GM23338 (cell line): ENCODE measurements at regions not wholly inside any gene's neighbourhood (a gene's known extent, or its start where the extent isn't known, plus 50 kb on each side); places are given as distances from the start of the nearest gene placed in this dataset.

ENCODE experiments used
- ATAC-seq: fragments of 200-7000 bp; cut with Tn5 transposase; 3 replicates; pipeline ENCODE4 v1.9.1; 2020
- DNase-seq: peaks from one replicate; pipeline ENCODE4 v3.0.0-alpha.2; 2015; ENCODE audit warnings: low spot score
- H2AFZ ChIP-seq: fragments of 200-600 bp; sonication (generic); 2 replicates; pipeline ENCODE4 v1.8.0; 2016; ENCODE audit warnings: antibody characterized with exemption, mild to moderate bottlenecking, moderate library complexity
- H3F3A ChIP-seq: fragments of 200-600 bp; sonication (generic); replicated peaks from 2 replicates; pipeline ENCODE4 v1.8.0; 2017; ENCODE audit warnings: antibody characterized with exemption, mixed run types, low read depth
- H3K27ac ChIP-seq: fragments of 200-600 bp; sonication (generic); 2 replicates; pipeline ENCODE4 v1.6.1; 2016; ENCODE audit warnings: low read depth
- H3K27me3 ChIP-seq: fragments of 200-600 bp; sonication (generic); 2 replicates; pipeline ENCODE4 v1.8.0; 2016; ENCODE audit warnings: mild to moderate bottlenecking, mixed run types, moderate library complexity; ENCODE audit not compliant: insufficient read depth
- H3K36me3 ChIP-seq: fragments of 200-600 bp; sonication (generic); 2 replicates; pipeline ENCODE4 v1.8.0; 2016; ENCODE audit warnings: mild to moderate bottlenecking; ENCODE audit not compliant: insufficient read depth
- H3K4me1 ChIP-seq: fragments of 200-600 bp; sonication (generic); 2 replicates; pipeline ENCODE4 v1.8.0; 2016; ENCODE audit warnings: mild to moderate bottlenecking, moderate library complexity; ENCODE audit not compliant: insufficient read depth
- H3K4me2 ChIP-seq: fragments of 200-600 bp; sonication (generic); 2 replicates; pipeline ENCODE4 v1.7.1; 2017; ENCODE audit warnings: mixed run types
- H3K4me3 ChIP-seq: fragments of 200-600 bp; sonication (generic); 2 replicates; pipeline ENCODE4 v1.6.1; 2016; ENCODE audit warnings: mixed run types
- H3K79me2 ChIP-seq: fragments of 200-600 bp; sonication (generic); replicated peaks from 2 replicates; pipeline ENCODE4 v1.8.0; 2017; ENCODE audit warnings: mild to moderate bottlenecking; ENCODE audit not compliant: insufficient read depth
- H3K9me2 ChIP-seq: fragments of 200-600 bp; sonication (generic); 2 replicates; pipeline ENCODE4 v1.8.0; 2017; ENCODE audit not compliant: insufficient read depth
- H4K20me1 ChIP-seq: fragments of 200-600 bp; sonication (generic); replicated peaks from 2 replicates; pipeline ENCODE4 v1.8.0; 2017; ENCODE audit warnings: mild to moderate bottlenecking; ENCODE audit not compliant: insufficient read depth
- H3K27ac Mint-ChIP-seq: 2 replicates; pipeline ENCODE4 v1.8.0; 2020; ENCODE audit warnings: inconsistent platforms, mild to moderate bottlenecking, moderate library complexity, mixed read lengths
- H3K27me3 Mint-ChIP-seq: 3 replicates; pipeline ENCODE4 v1.8.0; 2022; ENCODE audit warnings: low read depth, mild to moderate bottlenecking, moderate library complexity, mixed read lengths, inconsistent platforms; ENCODE audit not compliant: insufficient read depth, poor library complexity
- H3K36me3 Mint-ChIP-seq: 3 replicates; pipeline ENCODE4 v1.8.0; 2021; ENCODE audit warnings: low read depth, mild to moderate bottlenecking, inconsistent platforms, moderate library complexity, mixed read lengths
- H3K4me1 Mint-ChIP-seq: 3 replicates; pipeline ENCODE4 v1.8.0; 2020; ENCODE audit warnings: mild to moderate bottlenecking, inconsistent platforms, mixed read lengths
- H3K4me3 Mint-ChIP-seq: 3 replicates; pipeline ENCODE4 v1.8.0; 2021; ENCODE audit warnings: moderate library complexity, mild to moderate bottlenecking, inconsistent platforms, mixed read lengths
- H3K9me3 Mint-ChIP-seq: 3 replicates; pipeline ENCODE4 v1.8.0; 2020; ENCODE audit warnings: moderate library complexity, mild to moderate bottlenecking, inconsistent platforms, mixed read lengths
- CREB1 ChIP-seq: fragments of 250-450 bp; sonication (Bioruptor Pico); IDR thresholded peaks from 2 replicates; pipeline ENCODE4 v1.5.0; 2020; ENCODE audit warnings: low read depth, mild to moderate bottlenecking, moderate library complexity
- EZH2 ChIP-seq: fragments of 200-600 bp; sonication (generic); IDR thresholded peaks from one replicate; pipeline ENCODE4 v1.8.0; 2017; ENCODE audit warnings: antibody characterized with exemption, mild to moderate bottlenecking, low read depth; ENCODE audit not compliant: unreplicated experiment
- EZH2phosphoT487 ChIP-seq: fragments of 200-600 bp; sonication (generic); IDR thresholded peaks from one replicate; pipeline ENCODE4 v1.8.1; 2018; ENCODE audit warnings: antibody characterized with exemption; ENCODE audit not compliant: unreplicated experiment
- JUNB ChIP-seq: IDR thresholded peaks from one replicate; pipeline ENCODE4 v1.6.1; 2016; ENCODE audit warnings: antibody characterized with exemption; ENCODE audit not compliant: unreplicated experiment
- NANOG ChIP-seq: IDR thresholded peaks from 2 replicates; pipeline ENCODE4 v1.6.1; 2016; ENCODE audit warnings: antibody characterized with exemption, borderline replicate concordance
- POLR2AphosphoS5 ChIP-seq: IDR thresholded peaks from 2 replicates; pipeline ENCODE4 v1.6.1; 2016; ENCODE audit warnings: antibody characterized with exemption, low read depth
- STAT1 ChIP-seq: IDR thresholded peaks from one replicate; pipeline ENCODE4 v1.6.1; 2016; ENCODE audit warnings: antibody characterized with exemption; ENCODE audit not compliant: unreplicated experiment
- ZNF114 ChIP-seq: fragments of 250-450 bp; sonication (Bioruptor Pico); IDR thresholded peaks from 2 replicates; pipeline ENCODE4 v1.5.0; 2020; ENCODE audit warnings: mild to moderate bottlenecking, moderate library complexity
- ZNF331 ChIP-seq: fragments of 250-450 bp; sonication (Bioruptor Pico); IDR thresholded peaks from 2 replicates; pipeline ENCODE4 v1.5.0; 2020; ENCODE audit warnings: low read depth, mild to moderate bottlenecking, moderate library complexity
- TF ChIP-seq, protein P1 (sequence below): fragments of 250-450 bp; sonication (Bioruptor Pico); IDR thresholded peaks from 2 replicates; pipeline ENCODE4 v1.5.0; 2020; ENCODE audit warnings: mild to moderate bottlenecking, moderate library complexity
- TF ChIP-seq, protein P2 (sequence below): IDR thresholded peaks from one replicate; pipeline ENCODE4 v1.6.1; 2018; ENCODE audit warnings: antibody characterized with exemption; ENCODE audit not compliant: unreplicated experiment
- TF ChIP-seq, protein P3 (sequence below): IDR thresholded peaks from 2 replicates; pipeline ENCODE4 v1.6.1; 2016; ENCODE audit warnings: antibody characterized with exemption
- TF ChIP-seq, protein P4 (sequence below), 2 experiments: fragments of 200-600 bp in 1 of 2; sonication (generic) in 1 of 2; conservative IDR thresholded peaks; 2 replicates each; pipeline versions ENCODE4 v1.5.1 to v1.6.1; 2016 to 2017; ENCODE audit warnings: antibody characterized with exemption in 2 of 2, low read depth in 2 of 2, mild to moderate bottlenecking in 2 of 2, moderate library complexity in 1 of 2

DNA sequence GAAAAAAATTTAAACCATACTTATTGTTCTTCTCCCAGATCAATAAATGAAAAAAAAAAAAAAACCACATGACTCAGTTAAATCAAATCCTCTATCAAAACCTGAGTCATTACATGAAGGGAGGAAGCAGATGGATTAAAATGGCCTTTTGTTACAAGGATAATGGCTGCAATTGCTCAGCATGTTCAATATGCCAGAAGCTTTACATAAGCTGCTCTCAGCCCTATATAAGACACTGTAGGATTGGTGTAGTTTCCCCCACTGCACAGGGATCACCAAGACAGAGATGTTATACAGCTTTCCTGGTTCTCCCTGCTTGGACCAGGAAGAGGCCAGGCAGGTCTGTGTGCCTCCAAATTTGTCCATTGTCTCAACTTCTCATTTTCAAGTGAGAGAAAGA is 101.6 kb upstream of the MAP1B start:
- no peak for ATAC-seq
- H3K27ac ChIP-seq: no peak overlapping the region
- H3K27me3 Mint-ChIP-seq: no peaks in the 10 kb centered on the region
- TF ChIP-seq ZNF114: no peak
- no peak for TF ChIP-seq ZNF331 (CRISPR knock-in tag)
- no peak for TF ChIP-seq EZH2
- TF ChIP-seq, protein P1, sequence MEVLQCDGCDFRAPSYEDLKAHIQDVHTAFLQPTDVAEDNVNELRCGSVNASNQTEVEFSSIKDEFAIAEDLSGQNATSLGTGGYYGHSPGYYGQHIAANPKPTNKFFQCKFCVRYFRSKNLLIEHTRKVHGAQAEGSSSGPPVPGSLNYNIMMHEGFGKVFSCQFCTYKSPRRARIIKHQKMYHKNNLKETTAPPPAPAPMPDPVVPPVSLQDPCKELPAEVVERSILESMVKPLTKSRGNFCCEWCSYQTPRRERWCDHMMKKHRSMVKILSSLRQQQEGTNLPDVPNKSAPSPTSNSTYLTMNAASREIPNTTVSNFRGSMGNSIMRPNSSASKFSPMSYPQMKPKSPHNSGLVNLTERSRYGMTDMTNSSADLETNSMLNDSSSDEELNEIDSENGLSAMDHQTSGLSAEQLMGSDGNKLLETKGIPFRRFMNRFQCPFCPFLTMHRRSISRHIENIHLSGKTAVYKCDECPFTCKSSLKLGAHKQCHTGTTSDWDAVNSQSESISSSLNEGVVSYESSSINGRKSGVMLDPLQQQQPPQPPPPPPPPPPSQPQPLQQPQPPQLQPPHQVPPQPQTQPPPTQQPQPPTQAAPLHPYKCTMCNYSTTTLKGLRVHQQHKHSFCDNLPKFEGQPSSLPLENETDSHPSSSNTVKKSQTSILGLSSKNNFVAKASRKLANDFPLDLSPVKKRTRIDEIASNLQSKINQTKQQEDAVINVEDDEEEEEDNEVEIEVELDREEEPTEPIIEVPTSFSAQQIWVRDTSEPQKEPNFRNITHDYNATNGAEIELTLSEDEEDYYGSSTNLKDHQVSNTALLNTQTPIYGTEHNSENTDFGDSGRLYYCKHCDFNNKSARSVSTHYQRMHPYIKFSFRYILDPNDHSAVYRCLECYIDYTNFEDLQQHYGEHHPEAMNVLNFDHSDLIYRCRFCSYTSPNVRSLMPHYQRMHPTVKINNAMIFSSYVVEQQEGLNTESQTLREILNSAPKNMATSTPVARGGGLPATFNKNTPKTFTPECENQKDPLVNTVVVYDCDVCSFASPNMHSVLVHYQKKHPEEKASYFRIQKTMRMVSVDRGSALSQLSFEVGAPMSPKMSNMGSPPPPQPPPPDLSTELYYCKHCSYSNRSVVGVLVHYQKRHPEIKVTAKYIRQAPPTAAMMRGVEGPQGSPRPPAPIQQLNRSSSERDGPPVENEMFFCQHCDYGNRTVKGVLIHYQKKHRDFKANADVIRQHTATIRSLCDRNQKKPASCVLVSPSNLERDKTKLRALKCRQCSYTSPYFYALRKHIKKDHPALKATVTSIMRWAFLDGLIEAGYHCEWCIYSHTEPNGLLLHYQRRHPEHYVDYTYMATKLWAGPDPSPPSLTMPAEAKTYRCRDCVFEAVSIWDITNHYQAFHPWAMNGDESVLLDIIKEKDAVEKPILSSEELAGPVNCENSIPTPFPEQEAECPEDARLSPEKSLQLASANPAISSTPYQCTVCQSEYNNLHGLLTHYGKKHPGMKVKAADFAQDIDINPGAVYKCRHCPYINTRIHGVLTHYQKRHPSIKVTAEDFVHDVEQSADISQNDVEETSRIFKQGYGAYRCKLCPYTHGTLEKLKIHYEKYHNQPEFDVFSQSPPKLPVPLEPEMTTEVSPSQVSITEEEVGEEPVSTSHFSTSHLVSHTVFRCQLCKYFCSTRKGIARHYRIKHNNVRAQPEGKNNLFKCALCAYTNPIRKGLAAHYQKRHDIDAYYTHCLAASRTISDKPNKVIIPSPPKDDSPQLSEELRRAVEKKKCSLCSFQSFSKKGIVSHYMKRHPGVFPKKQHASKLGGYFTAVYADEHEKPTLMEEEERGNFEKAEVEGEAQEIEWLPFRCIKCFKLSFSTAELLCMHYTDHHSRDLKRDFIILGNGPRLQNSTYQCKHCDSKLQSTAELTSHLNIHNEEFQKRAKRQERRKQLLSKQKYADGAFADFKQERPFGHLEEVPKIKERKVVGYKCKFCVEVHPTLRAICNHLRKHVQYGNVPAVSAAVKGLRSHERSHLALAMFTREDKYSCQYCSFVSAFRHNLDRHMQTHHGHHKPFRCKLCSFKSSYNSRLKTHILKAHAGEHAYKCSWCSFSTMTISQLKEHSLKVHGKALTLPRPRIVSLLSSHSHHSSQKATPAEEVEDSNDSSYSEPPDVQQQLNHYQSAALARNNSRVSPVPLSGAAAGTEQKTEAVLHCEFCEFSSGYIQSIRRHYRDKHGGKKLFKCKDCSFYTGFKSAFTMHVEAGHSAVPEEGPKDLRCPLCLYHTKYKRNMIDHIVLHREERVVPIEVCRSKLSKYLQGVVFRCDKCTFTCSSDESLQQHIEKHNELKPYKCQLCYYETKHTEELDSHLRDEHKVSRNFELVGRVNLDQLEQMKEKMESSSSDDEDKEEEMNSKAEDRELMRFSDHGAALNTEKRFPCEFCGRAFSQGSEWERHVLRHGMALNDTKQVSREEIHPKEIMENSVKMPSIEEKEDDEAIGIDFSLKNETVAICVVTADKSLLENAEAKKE (CRISPR knock-in tag): no peak
- no peak for TF ChIP-seq EZH2phosphoT487
- TF ChIP-seq, protein P2, sequence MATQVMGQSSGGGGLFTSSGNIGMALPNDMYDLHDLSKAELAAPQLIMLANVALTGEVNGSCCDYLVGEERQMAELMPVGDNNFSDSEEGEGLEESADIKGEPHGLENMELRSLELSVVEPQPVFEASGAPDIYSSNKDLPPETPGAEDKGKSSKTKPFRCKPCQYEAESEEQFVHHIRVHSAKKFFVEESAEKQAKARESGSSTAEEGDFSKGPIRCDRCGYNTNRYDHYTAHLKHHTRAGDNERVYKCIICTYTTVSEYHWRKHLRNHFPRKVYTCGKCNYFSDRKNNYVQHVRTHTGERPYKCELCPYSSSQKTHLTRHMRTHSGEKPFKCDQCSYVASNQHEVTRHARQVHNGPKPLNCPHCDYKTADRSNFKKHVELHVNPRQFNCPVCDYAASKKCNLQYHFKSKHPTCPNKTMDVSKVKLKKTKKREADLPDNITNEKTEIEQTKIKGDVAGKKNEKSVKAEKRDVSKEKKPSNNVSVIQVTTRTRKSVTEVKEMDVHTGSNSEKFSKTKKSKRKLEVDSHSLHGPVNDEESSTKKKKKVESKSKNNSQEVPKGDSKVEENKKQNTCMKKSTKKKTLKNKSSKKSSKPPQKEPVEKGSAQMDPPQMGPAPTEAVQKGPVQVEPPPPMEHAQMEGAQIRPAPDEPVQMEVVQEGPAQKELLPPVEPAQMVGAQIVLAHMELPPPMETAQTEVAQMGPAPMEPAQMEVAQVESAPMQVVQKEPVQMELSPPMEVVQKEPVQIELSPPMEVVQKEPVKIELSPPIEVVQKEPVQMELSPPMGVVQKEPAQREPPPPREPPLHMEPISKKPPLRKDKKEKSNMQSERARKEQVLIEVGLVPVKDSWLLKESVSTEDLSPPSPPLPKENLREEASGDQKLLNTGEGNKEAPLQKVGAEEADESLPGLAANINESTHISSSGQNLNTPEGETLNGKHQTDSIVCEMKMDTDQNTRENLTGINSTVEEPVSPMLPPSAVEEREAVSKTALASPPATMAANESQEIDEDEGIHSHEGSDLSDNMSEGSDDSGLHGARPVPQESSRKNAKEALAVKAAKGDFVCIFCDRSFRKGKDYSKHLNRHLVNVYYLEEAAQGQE: no peak
- TF ChIP-seq CREB1 (CRISPR knock-in tag): no peak
- TF ChIP-seq POLR2AphosphoS5: no peak
- TF ChIP-seq NANOG: no peak
- no peak for TF ChIP-seq JUNB
- TF ChIP-seq, protein P3, sequence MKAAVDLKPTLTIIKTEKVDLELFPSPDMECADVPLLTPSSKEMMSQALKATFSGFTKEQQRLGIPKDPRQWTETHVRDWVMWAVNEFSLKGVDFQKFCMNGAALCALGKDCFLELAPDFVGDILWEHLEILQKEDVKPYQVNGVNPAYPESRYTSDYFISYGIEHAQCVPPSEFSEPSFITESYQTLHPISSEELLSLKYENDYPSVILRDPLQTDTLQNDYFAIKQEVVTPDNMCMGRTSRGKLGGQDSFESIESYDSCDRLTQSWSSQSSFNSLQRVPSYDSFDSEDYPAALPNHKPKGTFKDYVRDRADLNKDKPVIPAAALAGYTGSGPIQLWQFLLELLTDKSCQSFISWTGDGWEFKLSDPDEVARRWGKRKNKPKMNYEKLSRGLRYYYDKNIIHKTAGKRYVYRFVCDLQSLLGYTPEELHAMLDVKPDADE: no peak
- TF ChIP-seq, protein P4, sequence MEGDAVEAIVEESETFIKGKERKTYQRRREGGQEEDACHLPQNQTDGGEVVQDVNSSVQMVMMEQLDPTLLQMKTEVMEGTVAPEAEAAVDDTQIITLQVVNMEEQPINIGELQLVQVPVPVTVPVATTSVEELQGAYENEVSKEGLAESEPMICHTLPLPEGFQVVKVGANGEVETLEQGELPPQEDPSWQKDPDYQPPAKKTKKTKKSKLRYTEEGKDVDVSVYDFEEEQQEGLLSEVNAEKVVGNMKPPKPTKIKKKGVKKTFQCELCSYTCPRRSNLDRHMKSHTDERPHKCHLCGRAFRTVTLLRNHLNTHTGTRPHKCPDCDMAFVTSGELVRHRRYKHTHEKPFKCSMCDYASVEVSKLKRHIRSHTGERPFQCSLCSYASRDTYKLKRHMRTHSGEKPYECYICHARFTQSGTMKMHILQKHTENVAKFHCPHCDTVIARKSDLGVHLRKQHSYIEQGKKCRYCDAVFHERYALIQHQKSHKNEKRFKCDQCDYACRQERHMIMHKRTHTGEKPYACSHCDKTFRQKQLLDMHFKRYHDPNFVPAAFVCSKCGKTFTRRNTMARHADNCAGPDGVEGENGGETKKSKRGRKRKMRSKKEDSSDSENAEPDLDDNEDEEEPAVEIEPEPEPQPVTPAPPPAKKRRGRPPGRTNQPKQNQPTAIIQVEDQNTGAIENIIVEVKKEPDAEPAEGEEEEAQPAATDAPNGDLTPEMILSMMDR (conservative IDR thresholded peaks at IDR 0.05; ENCODE audit: low read depth in 2 of 2): no peak
- TF ChIP-seq STAT1: no peak
- no peak overlapping the region for H3K4me3 Mint-ChIP-seq
- no peak overlapping the region for H3K27ac Mint-ChIP-seq
- H3K9me3 Mint-ChIP-seq: no peaks in the 10 kb centered on the region
- DNase-seq: no peak
- H3F3A ChIP-seq: no peaks in the 10 kb centered on the region
- peaks cover 18% of the 10 kb centered on the region; the same call in 2 of the 3 replicates for H3K4me1 Mint-ChIP-seq
- H3K4me1 ChIP-seq: peaks cover 19% of the 10 kb centered on the region; the same call in 1 of the 2 replicates
- peak overlapping the region; percentile 70; the same call in 1 of the 2 replicates for H2AFZ ChIP-seq
- no peak overlapping the region for H3K4me2 ChIP-seq
- no peaks in the 10 kb centered on the region for H3K27me3 ChIP-seq
- H3K9me2 ChIP-seq: peaks cover 21% of the 10 kb centered on the region; the same call in 1 of the 2 replicates
- H3K36me3 Mint-ChIP-seq: no peaks in the 10 kb centered on the region; the same call in 2 of the 3 replicates
- no peaks in the 10 kb centered on the region for H4K20me1 ChIP-seq
- H3K79me2 ChIP-seq: no peaks in the 10 kb centered on the region
- H3K4me3 ChIP-seq: no peak overlapping the region
- no peaks in the 10 kb centered on the region for H3K36me3 ChIP-seq
